Panc1 (cell line): ENCODE measurements at regions not wholly inside any gene's neighbourhood (a gene's known extent, or its start where the extent isn't known, plus 50 kb on each side); places are given as distances from the start of the nearest gene placed in this dataset.

Experiments
- ATAC-seq: fragments of 200-7000 bp; cut with Tn5 transposase; 2 replicates; pipeline ENCODE4 v1.9.1; 2020; ENCODE audit warnings: mild to moderate bottlenecking, moderate library complexity
- BruUV-seq: library from RNA; stranded (reverse); fragments of 400-500 nt; replicated peaks from 2 replicates; lab custom pipeline; 2021; lab: Mats Ljungman, UMichigan
- CTCF ChIA-PET: fragments of 300-600 bp; sonication (Branson Sonifier 250); formaldehyde crosslinking; loops from one replicate; lab custom pipeline; 2022; ENCODE audit warnings: antibody characterized with exemption; lab: Charles Lee
- POLR2A ChIA-PET: fragments of 300-600 bp; sonication (Branson Sonifier 250); formaldehyde crosslinking; loops from one replicate; lab custom pipeline; 2022; ENCODE audit warnings: antibody characterized with exemption; lab: Charles Lee
- DNase-seq: peaks from one replicate; pipeline ENCODE4 v3.0.0-alpha.2; 2010; ENCODE audit warnings: low read depth, low spot score
- H3K27ac ChIP-seq: 2 replicates; pipeline ENCODE4 v1.5.1; 2011; ENCODE audit warnings: mild to moderate bottlenecking, low read length, inconsistent platforms
- H3K27me3 ChIP-seq: fragments of 200-500 bp; sonication (Bioruptor generic); 2 replicates; pipeline ENCODE4 v1.6.0; 2014; ENCODE audit warnings: low read length, inconsistent platforms; ENCODE audit not compliant: control insufficient read depth, insufficient read depth
- H3K36me3 ChIP-seq: fragments of 200-500 bp; sonication (Bioruptor generic); 2 replicates; pipeline ENCODE4 v1.5.1; 2014; ENCODE audit warnings: inconsistent platforms, mild to moderate bottlenecking, low read length, moderate library complexity; ENCODE audit not compliant: control insufficient read depth, insufficient read depth
- H3K4me1 ChIP-seq: 2 replicates; pipeline ENCODE4 v1.5.1; 2011; ENCODE audit warnings: inconsistent platforms, mild to moderate bottlenecking, low read length, moderate library complexity; ENCODE audit not compliant: control insufficient read depth, insufficient read depth
- H3K4me3 ChIP-seq, 2 experiments: 2 replicates each; pipeline ENCODE4 v1.5.1; 2011 to 2012; ENCODE audit warnings: low read depth in 2 of 2, low read length in 2 of 2, mild to moderate bottlenecking in 2 of 2, inconsistent platforms in 1 of 2, moderate library complexity in 1 of 2
- H3K9me3 ChIP-seq: fragments of 200-500 bp; sonication (Bioruptor generic); 2 replicates; pipeline ENCODE4 v1.5.1; 2014; ENCODE audit warnings: low read depth, mild to moderate bottlenecking, inconsistent platforms, low read length, moderate library complexity; ENCODE audit not compliant: control insufficient read depth, insufficient read depth
- POLR2AphosphoS5 ChIP-seq: IDR thresholded peaks from 2 replicates; pipeline ENCODE4 v1.6.1; 2012; ENCODE audit warnings: mild to moderate bottlenecking, low read depth, low read length, moderate library complexity
- REST ChIP-seq, 2 experiments: IDR thresholded peaks; 2 replicates each; pipeline ENCODE4 v1.6.1; 2011 to 2012; ENCODE audit warnings: low read depth in 2 of 2, control low read depth in 1 of 2, low read length in 1 of 2, mild to moderate bottlenecking in 1 of 2, moderate library complexity in 1 of 2; ENCODE audit not compliant: insufficient read depth in 1 of 2
- SIN3A ChIP-seq: IDR thresholded peaks from 2 replicates; pipeline ENCODE4 v1.6.1; 2012; ENCODE audit warnings: low read depth, mild to moderate bottlenecking, low read length, moderate library complexity, borderline replicate concordance; ENCODE audit not compliant: insufficient read depth
- TCF7L2 ChIP-seq: IDR thresholded peaks from 2 replicates; pipeline ENCODE4 v1.6.1; 2011; ENCODE audit warnings: mild to moderate bottlenecking, low read depth, low read length, inconsistent platforms
- in situ Hi-C: cut with HindIII; loops from 2 replicates; pipeline ENCODE4 v1.10.0; 2016; ENCODE audit warnings: low sequenced_read_pairs, low pct_unique_long_range_greater_than_20kb
- intact Hi-C: fragments of 100-400 bp; cut with micrococcal nuclease; formaldehyde crosslinking; loops from one replicate; pipeline ENCODE4 v1.10.0; 2022; ENCODE audit not compliant: unreplicated experiment
- TF ChIP-seq, protein P1 (sequence below): fragments of 450-650 bp; IDR thresholded peaks from 2 replicates; pipeline ENCODE4 v1.5.1; 2017; ENCODE audit warnings: mild to moderate bottlenecking

GRCh38 chr13:34230271-34230670, 412.3 kb downstream of the RFC3 start:
- Histone ChIP-seq H3K4me3 (no peak overlapping the region), H3K4me1 (no peaks in the 10 kb centered on the region), H3K9me3 (no peaks in the 10 kb centered on the region), H3K36me3 (no peaks in the 10 kb centered on the region), H3K27me3 (no peaks in the 10 kb centered on the region), H3K27ac (no peak overlapping the region)
- ATAC-seq, result no peak
- no peak for TF ChIP-seq REST (IDR thresholded peaks at IDR 0.05; ENCODE audit: insufficient read depth in 1 of 2, low read depth in 2 of 2, low read length in 1 of 2)
- TF ChIP-seq, protein P1, sequence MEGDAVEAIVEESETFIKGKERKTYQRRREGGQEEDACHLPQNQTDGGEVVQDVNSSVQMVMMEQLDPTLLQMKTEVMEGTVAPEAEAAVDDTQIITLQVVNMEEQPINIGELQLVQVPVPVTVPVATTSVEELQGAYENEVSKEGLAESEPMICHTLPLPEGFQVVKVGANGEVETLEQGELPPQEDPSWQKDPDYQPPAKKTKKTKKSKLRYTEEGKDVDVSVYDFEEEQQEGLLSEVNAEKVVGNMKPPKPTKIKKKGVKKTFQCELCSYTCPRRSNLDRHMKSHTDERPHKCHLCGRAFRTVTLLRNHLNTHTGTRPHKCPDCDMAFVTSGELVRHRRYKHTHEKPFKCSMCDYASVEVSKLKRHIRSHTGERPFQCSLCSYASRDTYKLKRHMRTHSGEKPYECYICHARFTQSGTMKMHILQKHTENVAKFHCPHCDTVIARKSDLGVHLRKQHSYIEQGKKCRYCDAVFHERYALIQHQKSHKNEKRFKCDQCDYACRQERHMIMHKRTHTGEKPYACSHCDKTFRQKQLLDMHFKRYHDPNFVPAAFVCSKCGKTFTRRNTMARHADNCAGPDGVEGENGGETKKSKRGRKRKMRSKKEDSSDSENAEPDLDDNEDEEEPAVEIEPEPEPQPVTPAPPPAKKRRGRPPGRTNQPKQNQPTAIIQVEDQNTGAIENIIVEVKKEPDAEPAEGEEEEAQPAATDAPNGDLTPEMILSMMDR, result no peak
- TF ChIP-seq POLR2AphosphoS5, result no peak
- TF ChIP-seq SIN3A, result no peak
- no peak for TF ChIP-seq TCF7L2
- POLR2A ChIA-PET, result no interaction called here
- CTCF ChIA-PET, result no interaction called here
- no peak for DNase-seq
- intact Hi-C loops (no loop called here), in situ Hi-C loops (no loop called here)
- BruUV-seq, result no TSS peak

GRCh38 chr13:34241332-34241731, 423.4 kb downstream of the RFC3 start:
- Histone ChIP-seq H3K27ac (no peak overlapping the region), H3K4me1 (no peaks in the 10 kb centered on the region), H3K27me3 (no peaks in the 10 kb centered on the region), H3K9me3 (no peaks in the 10 kb centered on the region), H3K4me3 (no peak overlapping the region), H3K36me3 (no peaks in the 10 kb centered on the region)
- ATAC-seq, result no peak
- TF ChIP-seq POLR2AphosphoS5, result no peak
- no peak for TF ChIP-seq TCF7L2
- TF ChIP-seq REST (IDR thresholded peaks at IDR 0.05; ENCODE audit: insufficient read depth in 1 of 2, low read depth in 2 of 2, low read length in 1 of 2), result no peak
- TF ChIP-seq SIN3A, result no peak
- TF ChIP-seq, protein P1, result no peak
- intact Hi-C loops (no loop called here), in situ Hi-C loops (no loop called here)
- no TSS peak for BruUV-seq
- ChIA-PET CTCF (no interaction called here), POLR2A (no interaction called here)
- DNase-seq, result no peak
